Left lung (tissue), 4 donors: ENCODE measurements at regions not wholly inside any gene's neighbourhood (a gene's known extent, or its start where the extent isn't known, plus 50 kb on each side); places are given as distances from the start of the nearest gene placed in this dataset.

ENCODE experiments used
- ATAC-seq: fragments of 200-7000 bp; cut with Tn5 transposase; one replicate; pipeline ENCODE4 v1.9.1; 2020; ENCODE audit warnings: moderate library complexity
- DNase-seq, 4 donors: peaks; one replicate each; pipeline ENCODE4 v3.0.0-alpha.2; 2013 to 2020
- H3K27ac ChIP-seq, 2 donors: fragments of 200-600 bp; sonication (generic) in 1 of 2; one replicate each; pipeline versions ENCODE4 v1.5.0 to v1.8.0; 2020 to 2021
- H3K27me3 ChIP-seq, 2 donors: fragments of 200-600 bp; sonication (generic) in 1 of 2; one replicate each; pipeline versions ENCODE4 v1.5.0 to v1.8.0; 2020 to 2021
- H3K36me3 ChIP-seq, 2 donors: fragments of 200-600 bp; sonication (generic) in 1 of 2; one replicate each; pipeline versions ENCODE4 v1.5.0 to v1.8.0; 2020 to 2021
- H3K4me1 ChIP-seq, 2 donors: fragments of 200-600 bp; one replicate each; pipeline ENCODE4 v1.8.0; 2021
- H3K4me3 ChIP-seq, 2 donors: fragments of 200-600 bp; sonication (generic) in 1 of 2; one replicate each; pipeline versions ENCODE4 v1.5.0 to v1.8.0; 2020 to 2021; ENCODE audit warnings: mild to moderate bottlenecking in 1 of 2
- H3K9me3 ChIP-seq, 2 donors: fragments of 200-600 bp; sonication (generic) in 1 of 2; one replicate each; pipeline versions ENCODE4 v1.5.0 to v1.8.0; 2020 to 2021
- intact Hi-C, 2 donors: fragments of 100-400 bp; cut with DNase I; formaldehyde crosslinking; loops; one replicate each; pipeline versions ENCODE4 v1.11.2 to v1.14.2; 2022
- TF ChIP-seq, protein P1 (sequence below), 2 donors: fragments of 200-600 bp; sonication (generic) in 1 of 2; IDR thresholded peaks; one replicate each; pipeline versions ENCODE4 v1.5.0 to v1.8.0; 2021; ENCODE audit warnings: antibody characterized with exemption in 2 of 2
- donor health status: DM: no; HTN: yes; CAD: no.
- donor health status: DM: no; HTN: no; CAD: no.

DNA sequence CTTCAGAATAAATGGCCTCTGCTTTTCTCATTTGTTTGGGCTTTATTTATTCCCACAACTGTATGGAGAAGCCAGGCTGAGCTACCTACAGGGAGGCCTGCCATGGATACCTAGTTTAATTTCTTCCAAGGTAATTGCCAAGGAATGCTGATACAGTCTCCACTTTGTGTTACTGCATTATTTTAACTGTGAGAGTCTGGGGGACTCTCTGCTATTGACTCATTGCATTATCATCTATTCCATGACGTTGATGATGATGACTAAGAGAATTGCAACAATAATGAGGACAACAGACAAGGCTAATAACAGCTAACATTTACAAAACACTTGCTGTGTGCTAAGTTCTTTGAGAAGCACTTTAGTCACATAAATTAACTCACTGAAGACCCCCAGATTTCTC is 88.3 kb upstream of the COL21A1 start:
- intact Hi-C loops: no loop called here
- H3K4me1 ChIP-seq: no peaks in the 10 kb centered on the region
- DNase-seq (no peak), ATAC-seq (peak; percentile 55)
- TF ChIP-seq, protein P1, sequence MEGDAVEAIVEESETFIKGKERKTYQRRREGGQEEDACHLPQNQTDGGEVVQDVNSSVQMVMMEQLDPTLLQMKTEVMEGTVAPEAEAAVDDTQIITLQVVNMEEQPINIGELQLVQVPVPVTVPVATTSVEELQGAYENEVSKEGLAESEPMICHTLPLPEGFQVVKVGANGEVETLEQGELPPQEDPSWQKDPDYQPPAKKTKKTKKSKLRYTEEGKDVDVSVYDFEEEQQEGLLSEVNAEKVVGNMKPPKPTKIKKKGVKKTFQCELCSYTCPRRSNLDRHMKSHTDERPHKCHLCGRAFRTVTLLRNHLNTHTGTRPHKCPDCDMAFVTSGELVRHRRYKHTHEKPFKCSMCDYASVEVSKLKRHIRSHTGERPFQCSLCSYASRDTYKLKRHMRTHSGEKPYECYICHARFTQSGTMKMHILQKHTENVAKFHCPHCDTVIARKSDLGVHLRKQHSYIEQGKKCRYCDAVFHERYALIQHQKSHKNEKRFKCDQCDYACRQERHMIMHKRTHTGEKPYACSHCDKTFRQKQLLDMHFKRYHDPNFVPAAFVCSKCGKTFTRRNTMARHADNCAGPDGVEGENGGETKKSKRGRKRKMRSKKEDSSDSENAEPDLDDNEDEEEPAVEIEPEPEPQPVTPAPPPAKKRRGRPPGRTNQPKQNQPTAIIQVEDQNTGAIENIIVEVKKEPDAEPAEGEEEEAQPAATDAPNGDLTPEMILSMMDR (IDR thresholded peaks at IDR 0.05): no peak
- no peaks in the 10 kb centered on the region for H3K9me3 ChIP-seq
- no peaks in the 10 kb centered on the region for H3K36me3 ChIP-seq
- no peak overlapping the region for H3K27ac ChIP-seq
- no peak overlapping the region for H3K4me3 ChIP-seq
- H3K27me3 ChIP-seq: no peaks in the 10 kb centered on the region

DNA sequence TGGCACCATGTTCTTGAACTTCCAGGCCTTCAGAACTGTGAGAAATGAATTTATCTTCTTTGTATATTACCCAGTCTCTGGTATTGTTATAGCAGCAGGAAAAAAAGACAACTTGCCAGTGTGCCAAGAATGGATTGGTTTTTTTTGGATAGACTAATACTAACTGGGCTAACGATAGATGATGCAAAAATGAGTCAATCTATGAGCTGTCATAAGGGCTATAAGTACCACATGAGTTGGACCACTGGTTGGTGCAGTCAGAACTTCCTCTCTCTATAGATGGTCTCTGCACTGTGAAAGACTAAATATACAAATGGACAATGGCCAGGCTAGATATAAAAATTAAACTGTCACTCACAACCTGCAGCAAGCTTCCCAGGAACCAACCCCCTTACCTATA is 87.6 kb upstream of the COL21A1 start:
- no peaks in the 10 kb centered on the region for H3K4me1 ChIP-seq
- H3K9me3 ChIP-seq: no peaks in the 10 kb centered on the region
- H3K4me3 ChIP-seq: no peak overlapping the region
- no peak overlapping the region for H3K27ac ChIP-seq
- TF ChIP-seq, protein P1 (IDR thresholded peaks at IDR 0.05): no peak
- intact Hi-C loops: no loop called here
- no peaks in the 10 kb centered on the region for H3K27me3 ChIP-seq
- H3K36me3 ChIP-seq: no peaks in the 10 kb centered on the region
- ATAC-seq (no peak), DNase-seq (no peak)

DNA sequence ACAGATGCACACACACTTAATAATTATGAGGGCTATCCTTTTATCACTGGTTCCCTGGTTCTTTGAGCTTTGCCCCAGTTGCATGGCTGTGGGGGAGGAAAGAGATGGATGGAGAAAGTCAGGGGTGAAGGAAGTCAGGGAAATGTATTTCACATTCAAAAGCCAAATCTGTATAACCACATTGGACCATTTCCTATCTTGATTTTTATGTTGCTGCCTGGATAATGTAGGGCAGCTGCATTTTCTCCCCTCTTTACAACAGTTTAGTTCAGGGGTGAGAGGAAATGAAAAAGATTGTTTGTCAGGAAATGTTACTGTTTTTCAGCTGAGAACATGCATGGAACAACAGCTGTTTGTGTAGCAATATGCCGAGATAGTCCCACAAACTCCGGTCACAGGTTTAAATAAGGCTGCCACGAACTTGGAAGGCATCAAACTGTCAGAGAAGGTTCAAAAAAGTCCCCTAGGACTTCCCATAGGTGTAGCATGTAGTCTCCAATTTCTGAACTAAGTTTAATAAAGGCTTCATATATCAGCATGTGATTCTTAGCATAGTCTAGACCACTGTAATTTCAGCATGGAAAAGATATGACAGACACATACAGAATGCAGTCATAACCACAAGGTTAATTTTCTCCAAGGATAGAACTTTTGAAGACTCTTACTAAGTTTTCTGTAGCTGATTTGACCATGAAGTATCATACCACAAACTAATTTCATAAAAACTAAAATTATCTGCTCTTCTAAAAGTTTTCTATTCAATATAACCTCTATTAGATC is 82.1 kb upstream of the COL21A1 start:
- H3K36me3 ChIP-seq: no peaks in the 10 kb centered on the region
- ATAC-seq: peak; percentile 44

DNA sequence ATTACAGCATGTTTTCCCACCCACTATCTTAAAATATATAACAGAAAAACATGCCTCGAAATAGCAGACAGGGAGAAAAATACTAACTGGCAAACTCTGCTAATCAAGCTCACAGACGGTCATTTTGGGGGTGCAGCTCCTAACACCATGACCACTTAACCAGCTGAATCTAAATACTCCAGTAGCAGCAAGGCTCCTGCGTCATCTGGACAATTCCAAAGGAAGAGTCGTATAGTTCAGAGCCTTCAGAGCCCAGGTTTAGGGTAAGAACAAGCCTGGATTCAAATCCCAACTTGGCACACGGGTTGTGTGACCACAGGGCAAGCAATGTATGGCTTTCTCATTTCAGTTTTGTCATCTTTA is 81.3 kb upstream of the COL21A1 start:
- H3K4me3 ChIP-seq: no peak overlapping the region
- no peaks in the 10 kb centered on the region for H3K27me3 ChIP-seq
- H3K9me3 ChIP-seq: no peaks in the 10 kb centered on the region
- TF ChIP-seq, protein P1 (IDR thresholded peaks at IDR 0.05): no peak
- no peak for ATAC-seq
- no peaks in the 10 kb centered on the region for H3K4me1 ChIP-seq
- no peaks in the 10 kb centered on the region for H3K36me3 ChIP-seq
- DNase-seq: peak in 2 of 4 donors; percentile 54 to 60
- intact Hi-C loops: no loop called here
- peak overlapping the region in 1 of 2 donors; percentile 50 for H3K27ac ChIP-seq

More for the DNA sequence above, 82.1 kb upstream of the COL21A1 start:
- TF ChIP-seq, protein P1 (IDR thresholded peaks at IDR 0.05): no peak
- peak in 2 of 4 donors; percentile 73 to 85 for DNase-seq
- no peaks in the 10 kb centered on the region for H3K27me3 ChIP-seq
- no peak overlapping the region for H3K4me3 ChIP-seq
- H3K27ac ChIP-seq: peak overlapping the region in 1 of 2 donors; percentile 50
- H3K9me3 ChIP-seq: no peaks in the 10 kb centered on the region
- H3K4me1 ChIP-seq: no peaks in the 10 kb centered on the region
- intact Hi-C loops: no loop called here

DNA sequence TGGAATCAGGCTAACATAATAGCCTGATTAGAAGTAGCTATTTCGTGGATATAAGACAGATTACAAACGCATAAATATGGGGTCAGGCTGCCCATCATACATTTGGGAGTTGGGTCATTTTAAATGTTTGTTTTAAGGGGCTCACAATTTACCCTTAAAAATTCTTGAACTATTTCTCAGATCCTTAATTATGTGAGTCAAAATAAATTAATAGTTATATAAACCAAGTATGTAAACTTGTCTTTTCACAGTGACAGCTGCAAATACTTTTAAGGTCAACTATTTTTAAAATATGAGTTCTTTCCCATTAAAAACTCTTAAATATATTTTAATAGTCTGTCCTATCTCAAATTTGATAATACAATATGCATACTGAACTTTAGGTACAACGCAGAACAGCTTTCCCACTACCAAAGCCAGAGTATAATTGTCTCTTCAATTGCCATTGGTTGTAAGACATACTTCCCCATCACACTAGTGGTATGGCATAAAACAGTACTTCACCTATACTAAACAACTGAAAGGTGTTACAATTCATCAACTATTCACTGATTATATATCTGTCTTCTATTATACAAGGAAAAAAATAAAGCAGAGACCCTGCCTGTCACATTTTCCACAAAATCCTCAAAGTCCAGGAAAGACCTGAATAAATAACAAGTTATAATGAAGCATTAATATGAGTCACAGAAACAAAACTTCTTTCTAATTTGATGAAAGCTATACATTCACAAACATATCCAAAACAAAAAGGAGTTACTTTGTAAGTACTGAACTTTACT is 80.8 kb upstream of the COL21A1 start:
- ATAC-seq (no peak), DNase-seq (peak in 2 of 4 donors; percentile 38)
- Histone ChIP-seq H3K9me3 (no peaks in the 10 kb centered on the region), H3K4me3 (no peak overlapping the region), H3K27ac (peak overlapping the region in 1 of 2 donors; percentile 50), H3K4me1 (no peaks in the 10 kb centered on the region), H3K36me3 (no peaks in the 10 kb centered on the region), H3K27me3 (no peaks in the 10 kb centered on the region)
- intact Hi-C loops: no loop called here
- TF ChIP-seq, protein P1 (IDR thresholded peaks at IDR 0.05): no peak
